HepG2 (cell line): ENCODE measurements at regions not wholly inside any gene's neighbourhood (a gene's known extent, or its start where the extent isn't known, plus 50 kb on each side); places are given as distances from the start of the nearest gene placed in this dataset.

Source experiments
- ATAC-seq: fragments of 200-7000 bp; cut with Tn5 transposase; 3 replicates; pipeline ENCODE4 v1.9.1; 2020; ENCODE audit warnings: mild to moderate bottlenecking, moderate library complexity
- BruUV-seq: library from RNA; stranded (reverse); fragments of 400-500 nt; replicated peaks from 2 replicates; lab custom pipeline; 2021; lab: Mats Ljungman, UMichigan
- CTCF ChIA-PET: fragments of 300-600 bp; formaldehyde crosslinking; extraction: SDS; loops from one replicate; lab custom pipeline; 2021; ENCODE audit warnings: low total read pairs, inconsistent platforms, low intra/inter-chr PET ratio; lab: Yijun Ruan, JAX
- POLR2A ChIA-PET: fragments of 350-600 bp; sonication (Branson Sonifier 250); formaldehyde crosslinking; loops from one replicate; lab custom pipeline; 2020; ENCODE audit warnings: antibody characterized with exemption, inconsistent platforms; lab: Yijun Ruan, JAX
- DNase-seq: peaks from one replicate; pipeline ENCODE4 v3.0.0-alpha.2; 2015; ENCODE audit warnings: low spot score
- FAIRE-seq: peaks from 3 replicates; lab custom pipeline; 2011; peaks lifted over from hg19 to GRCh38; lab: Jason Lieb, UNC
- H2AFZ ChIP-seq: one replicate; pipeline ENCODE4 v1.6.1; 2011; ENCODE audit warnings: low read length, inconsistent platforms
- H3K27ac ChIP-seq: fragments of 300-600 bp; 3 replicates; pipeline ENCODE4 v1.8.0; 2011; ENCODE audit warnings: mixed run types, mild to moderate bottlenecking, mixed read lengths, low read length, inconsistent platforms; ENCODE audit not compliant: insufficient read depth; ENCODE audit errors: extremely low read length
- H3K27me3 ChIP-seq, 2 experiments: fragments of 200-600 bp in 1 of 2; 2 replicates in 1 of 2; 3 replicates in 1 of 2; pipeline versions ENCODE4 v1.6.0 to v1.8.0; 2011; ENCODE audit warnings: low read length in 2 of 2, mild to moderate bottlenecking in 2 of 2, moderate library complexity in 2 of 2, inconsistent platforms in 1 of 2; ENCODE audit not compliant: insufficient read depth in 2 of 2, control insufficient read depth in 1 of 2
- H3K36me3 ChIP-seq, 2 experiments: fragments of 200-600 bp in 1 of 2; replicated peaks in 1 of 2; 2 replicates in 1 of 2; 3 replicates in 1 of 2; pipeline versions ENCODE4 v1.5.1 to v1.8.0; 2011; ENCODE audit warnings: low read length in 2 of 2, inconsistent platforms in 1 of 2; ENCODE audit not compliant: insufficient read depth in 2 of 2, control insufficient read depth in 1 of 2
- H3K4me1 ChIP-seq: 2 replicates; pipeline ENCODE4 v1.5.1; 2012; ENCODE audit warnings: low read length, inconsistent platforms; ENCODE audit not compliant: insufficient read depth
- H3K4me2 ChIP-seq: 2 replicates; pipeline ENCODE4 v1.6.0; 2011; ENCODE audit warnings: low read depth, low read length, inconsistent platforms
- H3K4me3 ChIP-seq, 3 experiments: fragments of 200-600 bp in 1 of 3; sonication (generic), shearing (Covaris generic) in 1 of 3; replicated peaks in 1 of 3; 2 replicates each; pipeline ENCODE4 v1.5.1; 2011 to 2016; ENCODE audit warnings: low read length in 3 of 3, inconsistent platforms in 2 of 3, low read depth in 2 of 3, mild to moderate bottlenecking in 2 of 3, control low read depth in 1 of 3, mixed read lengths in 1 of 3; ENCODE audit not compliant: insufficient read depth in 1 of 3
- H3K79me2 ChIP-seq: one replicate; pipeline ENCODE4 v1.6.1; 2011; ENCODE audit warnings: low read length, inconsistent platforms; ENCODE audit not compliant: insufficient read depth
- H3K9ac ChIP-seq: 2 replicates; pipeline ENCODE4 v1.6.0; 2011; ENCODE audit warnings: mild to moderate bottlenecking, low read depth, low read length, inconsistent platforms; ENCODE audit not compliant: insufficient read depth
- H3K9me3 ChIP-seq: 2 replicates; pipeline ENCODE4 v1.5.1; 2012; ENCODE audit warnings: mild to moderate bottlenecking, low read length
- H4K20me1 ChIP-seq: 2 replicates; pipeline ENCODE4 v1.6.0; 2011; ENCODE audit warnings: inconsistent platforms, mild to moderate bottlenecking, low read length, moderate library complexity; ENCODE audit not compliant: insufficient read depth
- ARNT ChIP-seq: fragments of 450-650 bp; IDR thresholded peaks from 2 replicates; pipeline ENCODE4 v1.6.1; 2017
- EP300 ChIP-seq, 3 experiments: sonication (generic) in 1 of 3; formaldehyde crosslinking in 1 of 3; IDR thresholded peaks; 2 replicates each; pipeline versions ENCODE4 v1.5.1 to v1.6.1; 2011 to 2020; ENCODE audit warnings: low read depth in 2 of 3, low read length in 2 of 3, borderline replicate concordance in 1 of 3, improper control_type of control experiment in 1 of 3, mild to moderate bottlenecking in 1 of 3, missing genetic modification reagents in 1 of 3, moderate library complexity in 1 of 3
- MXI1 ChIP-seq: IDR thresholded peaks from 3 replicates; pipeline ENCODE4 v1.6.1; 2012; ENCODE audit warnings: low read depth, low read length, inconsistent platforms, borderline replicate concordance
- NKX3-1 ChIP-seq: sonication (generic); formaldehyde crosslinking; IDR thresholded peaks from 2 replicates; pipeline ENCODE4 v1.5.0; 2020; ENCODE audit warnings: missing genetic modification reagents
- PLRG1 ChIP-seq: fragments of 450-650 bp; conservative IDR thresholded peaks from 2 replicates; pipeline ENCODE4 v1.6.1; 2016
- PRPF4 ChIP-seq: fragments of 200-400 bp; formaldehyde crosslinking; IDR thresholded peaks from 2 replicates; pipeline ENCODE4 v1.6.1; 2016; ENCODE audit warnings: low read length, low read depth; ENCODE audit not compliant: poor library complexity, severe bottlenecking
- ZNF430 ChIP-seq: sonication (generic); formaldehyde crosslinking; IDR thresholded peaks from 2 replicates; pipeline ENCODE4 v1.9.0; 2021; ENCODE audit warnings: mild to moderate bottlenecking, missing genetic modification reagents
- ZNF468 ChIP-seq: sonication (generic); formaldehyde crosslinking; IDR thresholded peaks from 2 replicates; pipeline ENCODE4 v1.8.0; 2022; ENCODE audit warnings: mild to moderate bottlenecking, moderate library complexity, missing genetic modification reagents
- ZNF598 ChIP-seq: sonication (generic); formaldehyde crosslinking; IDR thresholded peaks from 2 replicates; pipeline ENCODE4 v1.5.1; 2020; ENCODE audit warnings: mild to moderate bottlenecking, missing genetic modification reagents, borderline replicate concordance
- ZNF629 ChIP-seq: sonication (generic); formaldehyde crosslinking; conservative IDR thresholded peaks from 2 replicates; pipeline ENCODE4 v1.5.0; 2020; ENCODE audit warnings: missing genetic modification reagents
- ZNF749 ChIP-seq: sonication (generic); formaldehyde crosslinking; IDR thresholded peaks from 2 replicates; pipeline ENCODE4 v1.8.0; 2022; ENCODE audit warnings: mild to moderate bottlenecking, missing genetic modification reagents, moderate library complexity, borderline replicate concordance
- WGBS: methylation state at CpG from one replicate; pipeline ENCODE4 v1.1.6; 2017; ENCODE audit warnings: low lambda C conversion rate; 5-methylcytosine and 5-hydroxymethylcytosine counted together
- in situ Hi-C: cut with HindIII; loops from 2 replicates; pipeline ENCODE4 v1.10.0; 2017; ENCODE audit warnings: low pct_unique_long_range_greater_than_20kb; ENCODE audit not compliant: extremely low pct_ligation_motif_present
- intact Hi-C: fragments of 100-400 bp; cut with micrococcal nuclease; formaldehyde crosslinking; loops from one replicate; pipeline ENCODE4 v1.10.0; 2022; ENCODE audit not compliant: unreplicated experiment
- TF ChIP-seq, protein P1 (sequence below): sonication (generic); formaldehyde crosslinking; IDR thresholded peaks from 2 replicates; pipeline ENCODE4 v1.5.0; 2020; ENCODE audit warnings: missing genetic modification reagents
- TF ChIP-seq, protein P2 (sequence below): sonication (generic); formaldehyde crosslinking; IDR thresholded peaks from 2 replicates; pipeline ENCODE4 v1.5.0; 2020; ENCODE audit warnings: mild to moderate bottlenecking, missing genetic modification reagents, borderline replicate concordance

GRCh38 chr22:27238935-27239510 lies 562.5 kb downstream of the MN1 start:
- Histone ChIP-seq H3K27ac (no peak overlapping the region), H3K9ac (no peak overlapping the region), H3K79me2 (no peaks in the 10 kb centered on the region), H3K4me1 (no peaks in the 10 kb centered on the region), H3K36me3 (no peaks in the 10 kb centered on the region), H2AFZ (no peak overlapping the region), H3K4me2 (no peak overlapping the region), H4K20me1 (no peaks in the 10 kb centered on the region), H3K9me3 (peaks cover under 1% of the 10 kb centered on the region; the same call in 1 of the 2 replicates), H3K4me3 (no peak overlapping the region), H3K27me3 (peaks cover 0 to 4% of the 10 kb centered on the region in 2 experiments; a peak in 1 of 5 replicates)
- ChIA-PET POLR2A (no interaction called here), CTCF (no interaction called here)
- TF ChIP-seq EP300 (IDR thresholded peaks at IDR 0.05; ENCODE audit: low read depth in 2 of 2, low read length in 2 of 2) (no peak), EP300 (CRISPR knock-in tag; IDR thresholded peaks at IDR 0.05; ENCODE audit: borderline replicate concordance) (no peak), PLRG1 (no peak), ZNF430 (CRISPR knock-in tag) (no peak), ZNF598 (CRISPR knock-in tag) (no peak), ZNF629 (0 out of 2 replicates have a peak, but pooled peaks have one; percentile 8), NKX3-1 (CRISPR knock-in tag) (no peak)
- TF ChIP-seq, protein P1, sequence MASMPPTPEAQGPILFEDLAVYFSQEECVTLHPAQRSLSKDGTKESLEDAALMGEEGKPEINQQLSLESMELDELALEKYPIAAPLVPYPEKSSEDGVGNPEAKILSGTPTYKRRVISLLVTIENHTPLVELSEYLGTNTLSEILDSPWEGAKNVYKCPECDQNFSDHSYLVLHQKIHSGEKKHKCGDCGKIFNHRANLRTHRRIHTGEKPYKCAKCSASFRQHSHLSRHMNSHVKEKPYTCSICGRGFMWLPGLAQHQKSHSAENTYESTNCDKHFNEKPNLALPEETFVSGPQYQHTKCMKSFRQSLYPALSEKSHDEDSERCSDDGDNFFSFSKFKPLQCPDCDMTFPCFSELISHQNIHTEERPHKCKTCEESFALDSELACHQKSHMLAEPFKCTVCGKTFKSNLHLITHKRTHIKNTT (CRISPR knock-in tag), result no peak
- WGBS, result 0% methylated on average over 3 of the region's 10 CpGs
- in situ Hi-C loops, result no loop called here
- FAIRE-seq (no peak), ATAC-seq (no peak), DNase-seq (no peak)
- BruUV-seq, result no TSS peak
- intact Hi-C loops, result no loop called here

- ATAC-seq, result no peak
- H3K27ac ChIP-seq, result no peak overlapping the region
- no peak overlapping the region for H2AFZ ChIP-seq
- H3K4me3 ChIP-seq, result no peak overlapping the region
- POLR2A ChIA-PET, result no interaction called here
- intact Hi-C loops, result no loop called here
- in situ Hi-C loops, result no loop called here
- BruUV-seq, result no TSS peak
- WGBS, result 0% methylated on average over 2 of the region's 4 CpGs
- H4K20me1 ChIP-seq, result no peaks in the 10 kb centered on the region
- H3K4me2 ChIP-seq, result no peak overlapping the region
- DNase-seq, result no peak
- no peak for FAIRE-seq
- no peaks in the 10 kb centered on the region for H3K79me2 ChIP-seq
- CTCF ChIA-PET, result no interaction called here
- no peak overlapping the region for H3K9ac ChIP-seq
- H3K36me3 ChIP-seq, result no peaks in the 10 kb centered on the region
- H3K27me3 ChIP-seq, result peaks cover 0 to 4% of the 10 kb centered on the region in 2 experiments; a peak in 1 of 5 replicates
- peaks cover 6% of the 10 kb centered on the region; the same call in 1 of the 2 replicates for H3K9me3 ChIP-seq
- no peaks in the 10 kb centered on the region for H3K4me1 ChIP-seq
- TF ChIP-seq, protein P2, sequence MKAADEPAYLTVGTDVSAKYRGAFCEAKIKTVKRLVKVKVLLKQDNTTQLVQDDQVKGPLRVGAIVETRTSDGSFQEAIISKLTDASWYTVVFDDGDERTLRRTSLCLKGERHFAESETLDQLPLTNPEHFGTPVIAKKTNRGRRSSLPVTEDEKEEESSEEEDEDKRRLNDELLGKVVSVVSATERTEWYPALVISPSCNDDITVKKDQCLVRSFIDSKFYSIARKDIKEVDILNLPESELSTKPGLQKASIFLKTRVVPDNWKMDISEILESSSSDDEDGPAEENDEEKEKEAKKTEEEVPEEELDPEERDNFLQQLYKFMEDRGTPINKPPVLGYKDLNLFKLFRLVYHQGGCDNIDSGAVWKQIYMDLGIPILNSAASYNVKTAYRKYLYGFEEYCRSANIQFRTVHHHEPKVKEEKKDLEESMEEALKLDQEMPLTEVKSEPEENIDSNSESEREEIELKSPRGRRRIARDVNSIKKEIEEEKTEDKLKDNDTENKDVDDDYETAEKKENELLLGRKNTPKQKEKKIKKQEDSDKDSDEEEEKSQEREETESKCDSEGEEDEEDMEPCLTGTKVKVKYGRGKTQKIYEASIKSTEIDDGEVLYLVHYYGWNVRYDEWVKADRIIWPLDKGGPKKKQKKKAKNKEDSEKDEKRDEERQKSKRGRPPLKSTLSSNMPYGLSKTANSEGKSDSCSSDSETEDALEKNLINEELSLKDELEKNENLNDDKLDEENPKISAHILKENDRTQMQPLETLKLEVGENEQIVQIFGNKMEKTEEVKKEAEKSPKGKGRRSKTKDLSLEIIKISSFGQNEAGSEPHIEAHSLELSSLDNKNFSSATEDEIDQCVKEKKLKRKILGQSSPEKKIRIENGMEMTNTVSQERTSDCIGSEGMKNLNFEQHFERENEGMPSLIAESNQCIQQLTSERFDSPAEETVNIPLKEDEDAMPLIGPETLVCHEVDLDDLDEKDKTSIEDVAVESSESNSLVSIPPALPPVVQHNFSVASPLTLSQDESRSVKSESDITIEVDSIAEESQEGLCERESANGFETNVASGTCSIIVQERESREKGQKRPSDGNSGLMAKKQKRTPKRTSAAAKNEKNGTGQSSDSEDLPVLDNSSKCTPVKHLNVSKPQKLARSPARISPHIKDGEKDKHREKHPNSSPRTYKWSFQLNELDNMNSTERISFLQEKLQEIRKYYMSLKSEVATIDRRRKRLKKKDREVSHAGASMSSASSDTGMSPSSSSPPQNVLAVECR, result no peak
- TF ChIP-seq MXI1 (no peak), ZNF468 (no peak), ARNT (no peak), ZNF749 (CRISPR knock-in tag) (no peak), PRPF4 (no peak)
Measured at GRCh38 chr22:27239520-27239919, 562.0 kb downstream of the MN1 start.
